Coronary artery (tissue), 2 donors: ENCODE measurements at regions not wholly inside any gene's neighbourhood (a gene's known extent, or its start where the extent isn't known, plus 50 kb on each side); places are given as distances from the start of the nearest gene placed in this dataset.

Source experiments
- DNase-seq: peaks from one replicate; pipeline ENCODE4 v3.0.0-alpha.2; 2017; ENCODE audit warnings: low spot score
- H3K27ac ChIP-seq, 2 donors: fragments of 200-600 bp; sonication (generic); one replicate each; pipeline ENCODE4 v1.5.1; 2016 to 2019
- H3K4me3 ChIP-seq: fragments of 200-600 bp; sonication (generic); 2 replicates; pipeline ENCODE4 v1.5.1; 2016; ENCODE audit warnings: mild to moderate bottlenecking, moderate library complexity
- CTCF ChIP-seq: fragments of 200-600 bp; sonication (generic); IDR thresholded peaks from one replicate; pipeline ENCODE4 v1.5.1; 2019; ENCODE audit warnings: antibody characterized with exemption

DNA sequence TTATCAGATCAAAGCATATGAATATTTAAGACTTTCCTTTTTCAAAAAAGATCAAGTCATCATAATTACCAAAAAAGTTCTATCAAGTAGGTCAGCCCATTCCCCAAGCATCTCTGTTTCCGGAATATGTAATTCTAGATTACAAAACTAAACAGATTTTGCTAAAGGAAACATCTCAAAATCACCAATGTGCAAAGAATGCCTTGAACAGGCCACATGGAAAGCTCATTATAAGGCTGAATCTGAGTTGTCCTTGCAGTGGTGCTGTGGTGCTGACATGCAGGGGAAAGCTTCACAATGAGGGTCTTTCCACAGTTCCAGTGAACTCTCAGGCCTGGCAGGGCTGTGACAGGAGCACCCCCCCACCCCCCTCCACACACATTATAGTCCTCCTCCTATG lies 240.9 kb downstream of the OMA1 start:
- Histone ChIP-seq H3K27ac (no peak overlapping the region), H3K4me3 (no peak overlapping the region)
- no peak for DNase-seq
- no peak for TF ChIP-seq CTCF

DNA sequence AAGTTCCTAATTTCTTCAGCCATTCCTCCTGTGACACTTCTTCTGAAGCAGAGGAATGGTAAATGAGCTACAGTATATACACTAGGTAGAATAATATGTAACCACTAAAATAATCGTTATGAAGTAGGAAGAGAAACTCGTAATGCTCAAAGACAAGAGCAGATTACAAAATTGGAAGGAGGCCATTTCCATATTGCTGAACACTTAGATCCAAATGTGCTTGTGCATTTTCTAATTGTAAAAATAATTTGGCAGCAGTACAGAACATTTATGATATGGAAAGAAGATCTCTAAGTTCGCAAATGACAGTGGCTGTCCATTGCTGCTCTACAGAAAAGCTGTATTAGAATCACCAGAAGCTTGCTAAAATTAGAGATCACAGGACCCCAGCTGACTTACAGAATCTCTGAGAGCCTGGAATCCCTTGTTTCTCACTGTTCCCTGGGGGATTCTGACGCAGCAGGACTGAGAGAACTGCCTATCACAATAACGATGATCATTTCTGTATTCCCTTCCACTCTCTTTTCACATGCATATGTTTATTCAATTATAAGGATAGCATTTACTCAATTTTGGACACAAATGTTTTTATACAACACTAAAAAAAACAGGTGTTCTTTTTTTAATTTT lies 242.1 kb downstream of the OMA1 start:
- H3K4me3 ChIP-seq = no peak overlapping the region
- no peak for DNase-seq
- no peak for TF ChIP-seq CTCF
- H3K27ac ChIP-seq = no peak overlapping the region

GRCh38 chr1:58303841-58304240 lies 242.7 kb downstream of the OMA1 start:
- DNase-seq = no peak
- H3K27ac ChIP-seq = no peak overlapping the region
- no peak overlapping the region for H3K4me3 ChIP-seq
- TF ChIP-seq CTCF = no peak

- DNase-seq = no peak
- no peak for TF ChIP-seq CTCF
- Histone ChIP-seq H3K27ac (no peak overlapping the region), H3K4me3 (no peak overlapping the region)
Observed at GRCh38 chr1:58293388-58293787, 253.1 kb downstream of the OMA1 start.

GRCh38 chr1:58290685-58291372 lies 255.7 kb downstream of the OMA1 start:
- no peak overlapping the region for H3K4me3 ChIP-seq
- no peak overlapping the region for H3K27ac ChIP-seq
- DNase-seq = no peak
- TF ChIP-seq CTCF = no peak

DNA sequence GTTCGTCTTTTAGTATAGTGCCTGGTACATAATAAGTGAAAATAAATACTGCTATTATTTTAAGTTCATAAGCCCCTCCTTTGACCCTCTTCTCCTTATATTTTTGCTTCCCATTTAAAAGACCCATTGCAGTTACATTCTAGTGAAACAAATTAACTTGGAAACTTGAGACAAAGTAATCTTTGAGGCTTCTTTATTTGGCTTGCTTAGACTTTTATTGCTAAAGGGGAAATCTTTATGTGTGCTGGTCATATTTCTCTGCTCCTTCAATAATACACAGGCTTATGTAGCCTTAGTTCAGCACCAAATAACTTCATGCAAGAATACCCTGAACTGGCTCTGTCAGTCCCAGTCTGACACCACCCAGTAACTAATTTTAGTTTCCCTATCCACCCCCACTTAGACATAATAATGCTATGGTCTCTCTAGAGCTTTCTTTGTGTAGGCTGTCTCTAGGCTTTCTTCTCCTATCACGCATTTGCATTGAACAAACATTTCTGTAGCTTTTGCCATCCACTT lies 257.8 kb downstream of the OMA1 start:
- no peak for TF ChIP-seq CTCF
- H3K27ac ChIP-seq = no peak overlapping the region
- no peak for DNase-seq
- no peak overlapping the region for H3K4me3 ChIP-seq
